MM.1S (cell line): ENCODE measurements at regions not wholly inside any gene's neighbourhood (a gene's known extent, or its start where the extent isn't known, plus 50 kb on each side); places are given as distances from the start of the nearest gene placed in this dataset.

ENCODE experiments used
- EZH2phosphoT487 ChIP-seq: fragments of 300-600 bp; sonication (generic); IDR thresholded peaks from 2 replicates; pipeline ENCODE4 v1.6.1; 2018; ENCODE audit warnings: antibody characterized with exemption, low read length
- TF ChIP-seq, protein P1 (sequence below): fragments of 300-600 bp; sonication (generic); IDR thresholded peaks from 2 replicates; pipeline ENCODE4 v1.5.1; 2016; ENCODE audit warnings: antibody characterized with exemption, low read length, mixed read lengths

DNA sequence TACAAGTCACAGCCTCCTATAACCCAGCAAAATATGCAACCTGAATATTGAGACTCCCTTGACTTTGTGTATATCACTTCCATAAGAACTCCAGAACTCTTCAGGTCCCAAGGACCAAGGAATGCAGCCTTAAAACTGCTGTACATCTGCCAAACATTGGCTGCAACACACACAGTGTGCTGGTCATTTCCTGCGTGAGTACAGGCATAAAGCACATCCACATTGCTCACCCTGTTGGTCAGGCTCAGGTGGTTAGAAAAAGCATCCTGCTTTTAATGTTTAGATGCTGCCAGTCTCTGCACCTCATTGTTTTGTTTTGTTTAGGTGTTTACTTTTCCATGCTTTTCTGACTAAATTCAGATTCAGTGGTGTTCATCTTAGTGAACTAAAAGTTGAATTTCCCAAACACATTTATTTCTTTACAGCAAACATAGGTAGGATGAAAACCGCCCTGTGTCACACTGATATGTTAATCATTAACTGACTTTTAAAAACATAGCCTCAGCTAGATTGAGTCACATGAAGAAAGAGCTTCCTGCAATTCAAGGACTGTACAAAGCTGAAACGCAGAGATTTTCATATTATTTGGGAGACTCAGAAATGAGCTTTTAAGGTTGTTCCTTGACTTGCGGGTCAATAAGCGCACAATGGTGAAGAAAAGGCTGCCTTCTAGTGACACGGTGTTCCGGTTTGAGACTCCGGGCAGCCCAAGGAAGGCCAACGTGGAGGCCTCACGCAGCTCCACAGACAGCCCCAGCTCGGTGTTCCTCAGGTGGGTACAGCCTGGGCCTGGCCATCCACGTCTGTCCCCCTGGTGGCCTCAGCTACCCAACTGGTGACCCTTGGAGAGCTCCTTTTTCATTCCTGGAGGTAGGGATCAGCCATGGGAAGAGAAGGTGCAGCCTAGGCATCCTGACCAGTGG lies 52.2 kb upstream of the GRAMD2B start:
- TF ChIP-seq, protein P1, sequence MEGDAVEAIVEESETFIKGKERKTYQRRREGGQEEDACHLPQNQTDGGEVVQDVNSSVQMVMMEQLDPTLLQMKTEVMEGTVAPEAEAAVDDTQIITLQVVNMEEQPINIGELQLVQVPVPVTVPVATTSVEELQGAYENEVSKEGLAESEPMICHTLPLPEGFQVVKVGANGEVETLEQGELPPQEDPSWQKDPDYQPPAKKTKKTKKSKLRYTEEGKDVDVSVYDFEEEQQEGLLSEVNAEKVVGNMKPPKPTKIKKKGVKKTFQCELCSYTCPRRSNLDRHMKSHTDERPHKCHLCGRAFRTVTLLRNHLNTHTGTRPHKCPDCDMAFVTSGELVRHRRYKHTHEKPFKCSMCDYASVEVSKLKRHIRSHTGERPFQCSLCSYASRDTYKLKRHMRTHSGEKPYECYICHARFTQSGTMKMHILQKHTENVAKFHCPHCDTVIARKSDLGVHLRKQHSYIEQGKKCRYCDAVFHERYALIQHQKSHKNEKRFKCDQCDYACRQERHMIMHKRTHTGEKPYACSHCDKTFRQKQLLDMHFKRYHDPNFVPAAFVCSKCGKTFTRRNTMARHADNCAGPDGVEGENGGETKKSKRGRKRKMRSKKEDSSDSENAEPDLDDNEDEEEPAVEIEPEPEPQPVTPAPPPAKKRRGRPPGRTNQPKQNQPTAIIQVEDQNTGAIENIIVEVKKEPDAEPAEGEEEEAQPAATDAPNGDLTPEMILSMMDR: no peak
- no peak for TF ChIP-seq EZH2phosphoT487
